Caco-2 (cell line): ENCODE measurements at regions not wholly inside any gene's neighbourhood (a gene's known extent, or its start where the extent isn't known, plus 50 kb on each side); places are given as distances from the start of the nearest gene placed in this dataset.

ENCODE experiments used
- BruUV-seq: library from RNA; stranded (reverse); fragments of 400-500 nt; replicated peaks from 2 replicates; lab custom pipeline; 2021; lab: Mats Ljungman, UMichigan
- CTCF ChIA-PET: fragments of 300-600 bp; sonication (Branson Sonifier 250); formaldehyde crosslinking; loops from one replicate; lab custom pipeline; 2022; ENCODE audit warnings: antibody characterized with exemption; lab: Charles Lee
- POLR2A ChIA-PET: fragments of 300-600 bp; sonication (Branson Sonifier 250); formaldehyde crosslinking; loops from one replicate; lab custom pipeline; 2022; ENCODE audit warnings: antibody characterized with exemption; lab: Charles Lee
- DNase-seq, 2 experiments: peaks; one replicate each; pipeline versions ENCODE4 v3.0.0 to v3.0.0-alpha.2; 2020 to 2022
- H3K27me3 ChIP-seq: replicated peaks from 2 replicates; pipeline ENCODE4 v1.6.0; 2011; ENCODE audit warnings: low read length; ENCODE audit not compliant: control insufficient read depth, insufficient read depth
- H3K36me3 ChIP-seq: 2 replicates; pipeline ENCODE4 v1.5.1; 2011; ENCODE audit warnings: low read length; ENCODE audit not compliant: control insufficient read depth, insufficient read depth
- H3K4me1 ChIP-seq: fragments of 250-450 bp; sonication (Bioruptor Pico); 2 replicates; pipeline ENCODE4 v1.5.1; 2020; ENCODE audit warnings: mild to moderate bottlenecking
- H3K4me3 ChIP-seq: 2 replicates; pipeline ENCODE4 v1.5.1; 2011; ENCODE audit warnings: low read depth, mild to moderate bottlenecking, control low read depth, low read length
- H3K9me3 ChIP-seq: fragments of 250-450 bp; sonication (Bioruptor Pico); 2 replicates; pipeline ENCODE4 v1.5.1; 2020; ENCODE audit warnings: mild to moderate bottlenecking, moderate library complexity
- H3K27ac Mint-ChIP-seq: one replicate; pipeline ENCODE4 v1.8.0; 2022; ENCODE audit warnings: mixed read lengths; ENCODE audit not compliant: unreplicated experiment
- H3K27me3 Mint-ChIP-seq: one replicate; pipeline ENCODE4 v1.8.0; 2022; ENCODE audit warnings: mixed read lengths; ENCODE audit not compliant: insufficient read depth, unreplicated experiment
- H3K36me3 Mint-ChIP-seq: one replicate; pipeline ENCODE4 v1.8.0; 2022; ENCODE audit warnings: mild to moderate bottlenecking, mixed read lengths; ENCODE audit not compliant: insufficient read depth, unreplicated experiment
- H3K4me1 Mint-ChIP-seq: one replicate; pipeline ENCODE4 v1.8.0; 2022; ENCODE audit warnings: low read depth, mixed read lengths; ENCODE audit not compliant: unreplicated experiment
- H3K4me3 Mint-ChIP-seq: one replicate; pipeline ENCODE4 v1.8.0; 2022; ENCODE audit warnings: mild to moderate bottlenecking, moderate library complexity, mixed read lengths; ENCODE audit not compliant: unreplicated experiment
- H3K9me3 Mint-ChIP-seq: one replicate; pipeline ENCODE4 v1.8.0; 2022; ENCODE audit warnings: mixed read lengths; ENCODE audit not compliant: unreplicated experiment
- CTCF ChIP-seq, 2 experiments: fragments of 200-600 bp in 1 of 2; IDR thresholded peaks; 1 replicate in 1 of 2; 2 replicates in 1 of 2; pipeline versions ENCODE4 v1.5.1 to v1.8.0; 2011 to 2022; ENCODE audit warnings: antibody characterized with exemption in 1 of 2, control low read depth in 1 of 2, inconsistent platforms in 1 of 2, low read depth in 1 of 2, low read length in 1 of 2, mild to moderate bottlenecking in 1 of 2, moderate library complexity in 1 of 2; ENCODE audit not compliant: insufficient read depth in 1 of 2, severe bottlenecking in 1 of 2, unreplicated experiment in 1 of 2
- intact Hi-C: fragments of 100-400 bp; cut with micrococcal nuclease; formaldehyde crosslinking; loops from one replicate; pipeline ENCODE4 v1.10.0; 2022; ENCODE audit not compliant: unreplicated experiment

- no peaks in the 10 kb centered on the region for H3K27me3 Mint-ChIP-seq
- DNase-seq, result no peak
- H3K4me1 Mint-ChIP-seq, result peaks cover 14% of the 10 kb centered on the region
- Histone ChIP-seq H3K4me3 (no peak overlapping the region), H3K9me3 (no peaks in the 10 kb centered on the region), H3K36me3 (no peaks in the 10 kb centered on the region), H3K27me3 (no peaks in the 10 kb centered on the region), H3K4me1 (no peaks in the 10 kb centered on the region; the same call in 1 of the 2 replicates)
- H3K27ac Mint-ChIP-seq, result no peak overlapping the region
- no TSS peak for BruUV-seq
- no peaks in the 10 kb centered on the region for H3K36me3 Mint-ChIP-seq
- intact Hi-C loops, result no loop called here
- TF ChIP-seq CTCF (IDR thresholded peaks at IDR 0.05; ENCODE audit: insufficient read depth in 1 of 2, low read depth in 1 of 2, low read length in 1 of 2, severe bottlenecking in 1 of 2, unreplicated experiment in 1 of 2), result no peak
- ChIA-PET POLR2A (no interaction called here), CTCF (interaction anchor here (0.8 kb wide), 1 partner anchor 244 kb away, joined by 3 read pairs; no protein-coding TSS in a partner anchor)
- no peaks in the 10 kb centered on the region for H3K9me3 Mint-ChIP-seq
- H3K4me3 Mint-ChIP-seq, result no peak overlapping the region
Observed at GRCh38 chr10:30115626-30115940, 56.2 kb upstream of the JCAD start.

GRCh38 chr10:30114881-30115625 lies 55.7 kb upstream of the JCAD start:
- no peaks in the 10 kb centered on the region for H3K36me3 ChIP-seq
- no peaks in the 10 kb centered on the region for H3K27me3 Mint-ChIP-seq
- H3K27me3 ChIP-seq, result no peaks in the 10 kb centered on the region
- no peaks in the 10 kb centered on the region for H3K9me3 ChIP-seq
- ChIA-PET POLR2A (no interaction called here), CTCF (interaction anchor here (0.8 kb wide), 1 partner anchor 245 kb away, joined by 3 read pairs; no protein-coding TSS in a partner anchor)
- TF ChIP-seq CTCF (IDR thresholded peaks at IDR 0.05; ENCODE audit: insufficient read depth in 1 of 2, low read depth in 1 of 2, low read length in 1 of 2, severe bottlenecking in 1 of 2, unreplicated experiment in 1 of 2), result no peak
- no TSS peak for BruUV-seq
- H3K4me1 Mint-ChIP-seq, result peaks cover 14% of the 10 kb centered on the region
- no peaks in the 10 kb centered on the region for H3K9me3 Mint-ChIP-seq
- no peak for DNase-seq
- no peak overlapping the region for H3K4me3 ChIP-seq
- H3K27ac Mint-ChIP-seq, result no peak overlapping the region
- intact Hi-C loops, result no loop called here
- no peaks in the 10 kb centered on the region for H3K36me3 Mint-ChIP-seq
- no peaks in the 10 kb centered on the region; the same call in 1 of the 2 replicates for H3K4me1 ChIP-seq
- H3K4me3 Mint-ChIP-seq, result no peak overlapping the region

- no peaks in the 10 kb centered on the region for H3K27me3 ChIP-seq
Observed at GRCh38 chr10:30114401-30114800, 55.0 kb upstream of the JCAD start.

More at GRCh38 chr10:30114401-30114800, 55.0 kb upstream of the JCAD start:
- Mint-ChIP-seq H3K27ac (no peak overlapping the region), H3K4me3 (no peak overlapping the region), H3K9me3 (no peaks in the 10 kb centered on the region), H3K4me1 (peaks cover 14% of the 10 kb centered on the region), H3K36me3 (no peaks in the 10 kb centered on the region), H3K27me3 (no peaks in the 10 kb centered on the region)
- H3K4me1 ChIP-seq, result no peaks in the 10 kb centered on the region; the same call in 1 of the 2 replicates
- no peaks in the 10 kb centered on the region for H3K36me3 ChIP-seq
- no TSS peak for BruUV-seq
- intact Hi-C loops, result no loop called here
- ChIA-PET POLR2A (no interaction called here), CTCF (no interaction called here)
- no peaks in the 10 kb centered on the region for H3K9me3 ChIP-seq
- no peak for TF ChIP-seq CTCF (IDR thresholded peaks at IDR 0.05; ENCODE audit: insufficient read depth in 1 of 2, low read depth in 1 of 2, low read length in 1 of 2, severe bottlenecking in 1 of 2, unreplicated experiment in 1 of 2)
- H3K4me3 ChIP-seq, result no peak overlapping the region
- no peak for DNase-seq
